Gastrocnemius medialis (tissue), 4 donors: ENCODE measurements at regions not wholly inside any gene's neighbourhood (a gene's known extent, or its start where the extent isn't known, plus 50 kb on each side); places are given as distances from the start of the nearest gene placed in this dataset.

Experiments used
- ATAC-seq, 2 donors: fragments of 150-250 bp; one replicate each; pipeline ENCODE4 v1.9.1; 2016
- DNase-seq, 2 donors: peaks; one replicate each; pipeline ENCODE4 v3.0.0-alpha.2; 2019
- H3K27ac ChIP-seq, 4 donors: fragments of 200-600 bp; sonication (generic); 1 replicate in 1 of 4; 2 replicates in 3 of 4; pipeline ENCODE4 v1.5.1; 2016 to 2018; ENCODE audit warnings: mild to moderate bottlenecking in 2 of 4, moderate library complexity in 1 of 4
- H3K27me3 ChIP-seq, 3 donors: fragments of 200-600 bp; sonication (generic) in 2 of 3; 1 replicate in 1 of 3; 2 replicates in 2 of 3; pipeline versions ENCODE4 v1.5.1 to v1.6.0; 2016 to 2019; ENCODE audit warnings: mild to moderate bottlenecking in 1 of 3, moderate library complexity in 1 of 3
- H3K36me3 ChIP-seq, 2 donors: fragments of 200-600 bp; sonication (generic) in 1 of 2; one replicate each; pipeline ENCODE4 v1.5.1; 2017 to 2018
- H3K4me1 ChIP-seq, 2 donors: fragments of 200-600 bp; sonication (generic) in 1 of 2; one replicate each; pipeline ENCODE4 v1.5.1; 2016 to 2017; ENCODE audit warnings: mild to moderate bottlenecking in 2 of 2
- H3K4me3 ChIP-seq, 4 donors: fragments of 200-600 bp; sonication (generic) in 3 of 4; 1 replicate in 1 of 4; 2 replicates in 3 of 4; pipeline ENCODE4 v1.5.1; 2016 to 2019; ENCODE audit warnings: mild to moderate bottlenecking in 2 of 4
- H3K9me3 ChIP-seq, 3 donors: fragments of 200-600 bp; sonication (generic) in 2 of 3; 1 replicate in 1 of 3; 2 replicates in 2 of 3; pipeline ENCODE4 v1.5.1; 2016 to 2019
- CTCF ChIP-seq, 5 experiments: fragments of 450-650 bp in 3 of 5; fragments of 200-600 bp in 2 of 5; sonication (generic) in 2 of 5; IDR thresholded peaks in 4 of 5; conservative IDR thresholded peaks in 1 of 5; 1 replicate in 4 of 5; 2 replicates in 1 of 5; pipeline ENCODE4 v1.5.1; 2016 to 2019; ENCODE audit warnings: antibody characterized with exemption in 5 of 5, mild to moderate bottlenecking in 3 of 5, moderate library complexity in 3 of 5
- POLR2A ChIP-seq, 2 donors: fragments of 450-650 bp; IDR thresholded peaks; one replicate each; pipeline ENCODE4 v1.6.1; 2017; ENCODE audit warnings: antibody characterized with exemption in 2 of 2, mild to moderate bottlenecking in 2 of 2, moderate library complexity in 2 of 2
- in situ Hi-C, 4 donors: fragments of 200-750 bp; cut with MboI; loops; one replicate each; pipeline versions ENCODE4 v1.15.0 to v1.8.0; 2017; ENCODE audit warnings: low sequenced_read_pairs in 4 of 4
- intact Hi-C: fragments of 100-400 bp; cut with DNase I; formaldehyde crosslinking; loops from one replicate; pipeline ENCODE4 v1.15.1; 2023; ENCODE audit warnings: low total_unique reads

DNA sequence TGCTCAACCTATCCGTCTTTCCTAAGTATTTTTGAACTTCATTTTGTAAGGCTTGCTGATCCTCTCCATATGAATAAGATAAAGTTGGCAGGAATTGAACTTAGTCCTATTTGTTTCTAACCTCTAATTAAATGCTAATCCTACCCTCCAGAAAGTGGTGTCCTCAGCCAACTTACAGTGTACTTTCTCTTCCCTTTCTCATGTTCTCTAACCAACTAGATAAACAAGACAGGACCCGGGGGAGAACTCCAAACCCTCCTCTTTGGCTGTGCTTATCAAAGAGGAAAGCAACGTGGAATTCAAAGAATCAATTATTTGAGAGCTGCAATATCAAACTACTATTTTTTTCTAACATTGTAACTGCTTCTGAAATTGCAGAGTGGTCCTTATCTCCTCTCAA lies 56.5 kb upstream of the NRSN1 start:
- Histone ChIP-seq H3K4me1 (no peaks in the 10 kb centered on the region), H3K4me3 (no peak overlapping the region), H3K9me3 (no peaks in the 10 kb centered on the region), H3K27me3 (no peaks in the 10 kb centered on the region), H3K27ac (no peak overlapping the region), H3K36me3 (no peaks in the 10 kb centered on the region)
- DNase-seq (no peak), ATAC-seq (no peak)
- TF ChIP-seq CTCF (IDR thresholded peaks at IDR 0.05 in 4 of 5, conservative IDR thresholded peaks at IDR 0.05 in 1 of 5) (no peak), POLR2A (IDR thresholded peaks at IDR 0.05) (no peak)
- in situ Hi-C loops, result no loop called here
- intact Hi-C loops, result no loop called here

GRCh38 chr6:24072038-24072746 lies 53.8 kb upstream of the NRSN1 start:
- H3K36me3 ChIP-seq, result no peaks in the 10 kb centered on the region
- no peaks in the 10 kb centered on the region for H3K4me1 ChIP-seq
- no peaks in the 10 kb centered on the region for H3K27me3 ChIP-seq
- DNase-seq (no peak), ATAC-seq (no peak)
- intact Hi-C loops (no loop called here), in situ Hi-C loops (no loop called here)
- no peak overlapping the region for H3K27ac ChIP-seq
- no peak overlapping the region for H3K4me3 ChIP-seq
- H3K9me3 ChIP-seq, result no peaks in the 10 kb centered on the region
- TF ChIP-seq POLR2A (IDR thresholded peaks at IDR 0.05), result no peak
- TF ChIP-seq CTCF (IDR thresholded peaks at IDR 0.05 in 4 of 5, conservative IDR thresholded peaks at IDR 0.05 in 1 of 5), result no peak

- ATAC-seq (no peak), DNase-seq (no peak)
- intact Hi-C loops (no loop called here), in situ Hi-C loops (no loop called here)
- no peak overlapping the region for H3K4me3 ChIP-seq
- TF ChIP-seq CTCF (IDR thresholded peaks at IDR 0.05 in 4 of 5, conservative IDR thresholded peaks at IDR 0.05 in 1 of 5) (no peak), POLR2A (IDR thresholded peaks at IDR 0.05) (no peak)
- no peaks in the 10 kb centered on the region for H3K27me3 ChIP-seq
- H3K27ac ChIP-seq, result no peak overlapping the region
- no peaks in the 10 kb centered on the region for H3K36me3 ChIP-seq
- H3K9me3 ChIP-seq, result no peaks in the 10 kb centered on the region
- H3K4me1 ChIP-seq, result no peaks in the 10 kb centered on the region
Measured at GRCh38 chr6:24076011-24076410, 50.0 kb upstream of the NRSN1 start.
